ENCODE measurements at regions not wholly inside any gene's neighbourhood (a gene's known extent, or its start where the extent isn't known, plus 50 kb on each side); places are given as distances from the start of the nearest gene placed in this dataset.
"Not testable (repeated sequence)": the region's sequence is repeated elsewhere in the genome, so short reads cannot be mapped to it uniquely, and the experiment has no call there.

DNA sequence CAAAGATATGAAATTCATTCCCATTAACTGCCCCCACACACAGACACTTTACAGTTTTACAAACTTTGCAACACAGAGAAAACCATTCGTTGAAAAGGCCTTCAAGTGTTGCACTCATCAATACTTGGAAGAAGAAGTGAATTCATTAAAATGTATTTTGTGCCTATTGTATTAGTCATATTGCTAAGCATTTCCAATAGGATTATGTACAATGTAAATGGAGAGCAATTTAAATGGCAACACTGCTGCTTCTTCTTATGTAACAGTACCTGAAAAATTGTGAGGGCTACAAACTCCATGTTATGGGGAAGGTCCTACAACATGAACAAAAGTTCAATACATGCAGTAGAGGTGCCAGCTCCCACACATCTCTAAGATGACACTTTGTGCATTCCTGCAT is 209.3 kb upstream of the POGK start:
- 44 to 47% methylated on average over 1 of the region's 1 CpG for WGBS, 2 donors
- Histone ChIP-seq H3K4me3 (no peak overlapping the region), H3K9me3 (no peaks in the 10 kb centered on the region), H3K27me3 (no peaks in the 10 kb centered on the region), H3K36me3 (no peaks in the 10 kb centered on the region), H3K27ac (no peak overlapping the region), H3K4me1 (no peaks in the 10 kb centered on the region)
- no peak for ATAC-seq
- intact Hi-C loops (cut with DNase I), result loop anchor here in 1 of 10 donors (10.0 kb wide), 1 partner anchor 55 kb away; no protein-coding TSS in a partner anchor
- DNase-seq, result no peak
- TF ChIP-seq, protein P1, sequence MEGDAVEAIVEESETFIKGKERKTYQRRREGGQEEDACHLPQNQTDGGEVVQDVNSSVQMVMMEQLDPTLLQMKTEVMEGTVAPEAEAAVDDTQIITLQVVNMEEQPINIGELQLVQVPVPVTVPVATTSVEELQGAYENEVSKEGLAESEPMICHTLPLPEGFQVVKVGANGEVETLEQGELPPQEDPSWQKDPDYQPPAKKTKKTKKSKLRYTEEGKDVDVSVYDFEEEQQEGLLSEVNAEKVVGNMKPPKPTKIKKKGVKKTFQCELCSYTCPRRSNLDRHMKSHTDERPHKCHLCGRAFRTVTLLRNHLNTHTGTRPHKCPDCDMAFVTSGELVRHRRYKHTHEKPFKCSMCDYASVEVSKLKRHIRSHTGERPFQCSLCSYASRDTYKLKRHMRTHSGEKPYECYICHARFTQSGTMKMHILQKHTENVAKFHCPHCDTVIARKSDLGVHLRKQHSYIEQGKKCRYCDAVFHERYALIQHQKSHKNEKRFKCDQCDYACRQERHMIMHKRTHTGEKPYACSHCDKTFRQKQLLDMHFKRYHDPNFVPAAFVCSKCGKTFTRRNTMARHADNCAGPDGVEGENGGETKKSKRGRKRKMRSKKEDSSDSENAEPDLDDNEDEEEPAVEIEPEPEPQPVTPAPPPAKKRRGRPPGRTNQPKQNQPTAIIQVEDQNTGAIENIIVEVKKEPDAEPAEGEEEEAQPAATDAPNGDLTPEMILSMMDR (IDR thresholded peaks at IDR 0.05), result no peak

DNA sequence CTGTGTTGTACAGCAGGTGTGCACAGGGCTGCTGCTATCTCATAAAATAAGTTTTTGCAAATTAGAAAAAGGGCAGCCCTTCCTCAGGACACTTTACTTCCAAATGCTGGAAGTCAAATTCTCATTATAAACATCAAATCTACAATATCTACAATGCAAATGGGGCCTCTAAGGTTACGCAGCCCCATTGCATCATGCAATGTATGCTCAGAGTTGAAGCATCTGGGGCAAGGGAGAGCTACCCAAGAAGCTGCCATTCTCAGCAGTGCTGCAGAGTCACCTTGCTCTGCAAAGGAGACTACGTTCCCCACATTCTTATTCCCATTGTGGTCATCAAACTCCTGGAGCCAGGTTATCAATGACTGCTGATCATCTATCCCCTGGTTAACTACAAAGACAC is 208.9 kb upstream of the POGK start:
- intact Hi-C loops (cut with DNase I), result no loop called here
- WGBS, 2 donors, result 78 to 84% methylated on average over 2 of the region's 2 CpGs
- TF ChIP-seq, protein P1 (IDR thresholded peaks at IDR 0.05), result no peak
- ATAC-seq (no peak), DNase-seq (no peak)
- H3K9me3 ChIP-seq, result no peaks in the 10 kb centered on the region
- H3K4me1 ChIP-seq, result no peaks in the 10 kb centered on the region
- H3K27ac ChIP-seq, result no peak overlapping the region
- no peaks in the 10 kb centered on the region for H3K27me3 ChIP-seq
- no peaks in the 10 kb centered on the region for H3K36me3 ChIP-seq
- H3K4me3 ChIP-seq, result no peak overlapping the region

GRCh38 chr1:166638137-166638536 is 201.1 kb upstream of the POGK start:
- no peak overlapping the region for H3K27ac ChIP-seq
- no peak overlapping the region for H3K4me3 ChIP-seq
- no peaks in the 10 kb centered on the region for H3K36me3 ChIP-seq
- TF ChIP-seq, protein P1 (IDR thresholded peaks at IDR 0.05), result no peak
- no peak for DNase-seq
- H3K27me3 ChIP-seq, result peaks cover 0 to 6% (median 0%) of the 10 kb centered on the region in 7 donors
- no peak for ATAC-seq
- H3K4me1 ChIP-seq, result no peaks in the 10 kb centered on the region
- H3K9me3 ChIP-seq, result peaks cover 0 to 6% (median 0%) of the 10 kb centered on the region in 11 donors
- intact Hi-C loops (cut with DNase I), result no loop called here
- WGBS, 2 donors, result 82 to 86% methylated on average over 5 of the region's 5 CpGs

DNA sequence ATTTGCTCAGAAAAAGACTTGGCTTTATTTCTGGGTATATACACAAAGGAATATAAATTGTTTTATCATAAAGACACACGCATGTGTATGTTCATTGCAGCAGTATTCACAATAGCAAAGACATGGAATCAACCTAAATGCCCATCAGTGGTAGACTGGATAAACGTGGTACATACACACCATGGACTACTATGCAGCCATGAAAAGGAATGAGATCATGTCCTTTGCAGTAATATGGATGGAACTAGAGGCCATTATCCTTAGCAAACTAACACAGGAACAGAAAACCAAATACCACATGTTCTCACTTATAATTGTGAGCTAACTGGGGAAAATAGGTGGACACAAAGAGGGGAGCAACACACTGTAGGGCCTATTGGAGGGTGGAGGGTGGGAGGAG is 182.0 kb upstream of the POGK start:
- ATAC-seq; H3K4me1 ChIP-seq; H3K36me3 ChIP-seq; H3K27ac ChIP-seq; H3K4me3 ChIP-seq; DNase-seq; intact Hi-C loops (cut with DNase I); H3K27me3 ChIP-seq: not testable (repeated sequence)
- WGBS, 2 donors, result 47 to 70% methylated on average over 2 of the region's 2 CpGs
- peaks cover 0 to 22% (median 0%) of the 10 kb centered on the region in 11 donors for H3K9me3 ChIP-seq

DNA sequence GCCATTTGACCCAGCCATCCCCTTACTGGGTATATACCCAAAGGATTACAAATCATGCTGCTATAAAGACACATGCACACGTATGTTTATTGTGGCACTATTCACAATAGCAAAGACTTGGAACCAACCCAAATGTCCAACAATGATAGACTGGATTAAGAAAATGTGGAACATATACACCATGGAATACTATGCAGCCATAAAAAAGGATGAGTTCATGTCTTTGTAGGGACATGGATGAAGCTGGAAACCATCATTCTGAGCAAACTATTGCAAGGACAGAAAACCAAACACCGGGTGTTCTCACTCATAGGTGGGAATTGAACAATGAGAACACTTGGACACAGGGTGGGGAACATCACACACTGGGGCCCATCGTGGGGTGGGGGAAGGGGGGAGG is 172.5 kb upstream of the POGK start:
- DNase-seq; ATAC-seq; H3K27ac ChIP-seq; intact Hi-C loops (cut with DNase I); H3K4me3 ChIP-seq; H3K4me1 ChIP-seq; H3K36me3 ChIP-seq; H3K27me3 ChIP-seq; H3K9me3 ChIP-seq: not testable (repeated sequence)
- whole genome bisulfite sequencing, 2 donors, result 81 to 83% methylated on average over 3 of the region's 3 CpGs

- H3K4me1 ChIP-seq; H3K27ac ChIP-seq; H3K9me3 ChIP-seq; H3K36me3 ChIP-seq; DNase-seq; H3K4me3 ChIP-seq; H3K27me3 ChIP-seq; intact Hi-C loops (cut with DNase I); ATAC-seq: not testable (repeated sequence)
- WGBS, 2 donors, result 81 to 84% methylated on average over 1 of the region's 1 CpG
Measured at GRCh38 chr1:166667600-166667999, 171.7 kb upstream of the POGK start.

Measured in heart right ventricle (tissue), 16 donors.